SK-N-MC (cell line): ENCODE measurements at regions not wholly inside any gene's neighbourhood (a gene's known extent, or its start where the extent isn't known, plus 50 kb on each side); places are given as distances from the start of the nearest gene placed in this dataset.

Experiments
- EZH2 ChIP-seq: fragments of 200-600 bp; sonication (generic); IDR thresholded peaks from one replicate; pipeline ENCODE4 v1.6.1; 2017; ENCODE audit warnings: antibody characterized with exemption
- FOXP2 ChIP-seq: optimal IDR thresholded peaks from 2 replicates; pipeline ENCODE3; 2011; ENCODE audit warnings: mild to moderate bottlenecking, moderate library complexity; ENCODE audit not compliant: insufficient read depth; ENCODE audit errors: extremely low read length, control extremely low read depth
- POLR2AphosphoS5 ChIP-seq: IDR thresholded peaks from 2 replicates; pipeline ENCODE4 v1.6.1; 2012; ENCODE audit warnings: mild to moderate bottlenecking, low read depth, low read length, borderline replicate concordance

GRCh38 chr18:67818432-67818831 lies 301.9 kb upstream of the DSEL start:
- TF ChIP-seq EZH2 = no peak
- TF ChIP-seq FOXP2 = no peak
- no peak for TF ChIP-seq POLR2AphosphoS5
